ENCODE measurements at regions not wholly inside any gene's neighbourhood (a gene's known extent, or its start where the extent isn't known, plus 50 kb on each side); places are given as distances from the start of the nearest gene placed in this dataset.

GRCh38 chr6:23097566-23097965 lies 528.2 kb downstream of the HDGFL1 start:
- peaks cover 9% of the 10 kb centered on the region for H3K9me3 ChIP-seq (replicated peaks)
- H3K27ac ChIP-seq (replicated peaks) = no peak overlapping the region
- H3K27me3 ChIP-seq (ENCODE audit: low read depth) = no peaks in the 10 kb centered on the region
- no peaks in the 10 kb centered on the region for H3K36me3 ChIP-seq
- intact Hi-C loops (cut with micrococcal nuclease) = no loop called here
- no peak for TF ChIP-seq CTCF (IDR thresholded peaks at IDR 0.05; ENCODE audit: borderline replicate concordance)
- H3K4me3 ChIP-seq = no peak overlapping the region
- H3K4me1 ChIP-seq = no peaks in the 10 kb centered on the region
- no peak for DNase-seq

- Histone ChIP-seq H3K27ac (replicated peaks) (no peak overlapping the region), H3K9me3 (replicated peaks) (no peaks in the 10 kb centered on the region), H3K36me3 (no peaks in the 10 kb centered on the region), H3K27me3 (ENCODE audit: low read depth) (no peaks in the 10 kb centered on the region), H3K4me1 (no peaks in the 10 kb centered on the region), H3K4me3 (no peak overlapping the region)
- TF ChIP-seq CTCF (IDR thresholded peaks at IDR 0.05; ENCODE audit: borderline replicate concordance) = no peak
- intact Hi-C loops (cut with micrococcal nuclease) = no loop called here
- no peak for DNase-seq
These were observed 537.6 kb downstream of the HDGFL1 start for GRCh38 chr6:23106951-23107350.

GRCh38 chr6:23111984-23112383 lies 542.6 kb downstream of the HDGFL1 start:
- H3K36me3 ChIP-seq = no peaks in the 10 kb centered on the region
- no peak for DNase-seq
- no peak overlapping the region for H3K27ac ChIP-seq (replicated peaks)
- H3K4me3 ChIP-seq = no peak overlapping the region
- peaks cover 25% of the 10 kb centered on the region for H3K9me3 ChIP-seq (replicated peaks)
- intact Hi-C loops (cut with micrococcal nuclease) = no loop called here
- no peak for TF ChIP-seq CTCF (IDR thresholded peaks at IDR 0.05; ENCODE audit: borderline replicate concordance)
- H3K4me1 ChIP-seq = no peaks in the 10 kb centered on the region
- no peaks in the 10 kb centered on the region for H3K27me3 ChIP-seq (ENCODE audit: low read depth)

- H3K4me3 ChIP-seq = no peak overlapping the region
- no peaks in the 10 kb centered on the region for H3K4me1 ChIP-seq
- DNase-seq = no peak
- no peaks in the 10 kb centered on the region for H3K27me3 ChIP-seq (ENCODE audit: low read depth)
- intact Hi-C loops (cut with micrococcal nuclease) = no loop called here
- no peak for TF ChIP-seq CTCF (IDR thresholded peaks at IDR 0.05; ENCODE audit: borderline replicate concordance)
- no peaks in the 10 kb centered on the region for H3K36me3 ChIP-seq
- peaks cover 25% of the 10 kb centered on the region for H3K9me3 ChIP-seq (replicated peaks)
- H3K27ac ChIP-seq (replicated peaks) = no peak overlapping the region
These were observed 545.6 kb downstream of the HDGFL1 start for GRCh38 chr6:23114812-23115504.

- H3K9me3 ChIP-seq (replicated peaks) = peaks cover 35% of the 10 kb centered on the region
- no peaks in the 10 kb centered on the region for H3K27me3 ChIP-seq (ENCODE audit: low read depth)
- H3K4me1 ChIP-seq = no peaks in the 10 kb centered on the region
- no peak overlapping the region for H3K4me3 ChIP-seq
- H3K27ac ChIP-seq (replicated peaks) = no peak overlapping the region
- no peak for DNase-seq
- TF ChIP-seq CTCF (IDR thresholded peaks at IDR 0.05; ENCODE audit: borderline replicate concordance) = no peak
- no peaks in the 10 kb centered on the region for H3K36me3 ChIP-seq
- intact Hi-C loops (cut with micrococcal nuclease) = no loop called here
These were observed 568.2 kb downstream of the HDGFL1 start for GRCh38 chr6:23137611-23138010.

All from left ventricle myocardium inferior (tissue), 1 donor.